Spleen (tissue), 7 donors: ENCODE measurements at regions not wholly inside any gene's neighbourhood (a gene's known extent, or its start where the extent isn't known, plus 50 kb on each side); places are given as distances from the start of the nearest gene placed in this dataset.

ENCODE experiments used
- POLR2A ChIP-seq, 3 donors: fragments of 450-650 bp; IDR thresholded peaks; one replicate each; pipeline ENCODE4 v1.5.1; 2017; ENCODE audit warnings: antibody characterized with exemption in 3 of 3, mild to moderate bottlenecking in 1 of 3
- POLR2AphosphoS5 ChIP-seq, 3 donors: sonication (generic); formaldehyde crosslinking; IDR thresholded peaks; one replicate each; pipeline ENCODE4 v1.5.1; 2017; ENCODE audit warnings: antibody characterized with exemption in 3 of 3
- TF ChIP-seq, protein P1 (sequence below), 11 experiments: fragments of 200-600 bp in 7 of 11; fragments of 450-650 bp in 4 of 11; sonication (generic) in 4 of 11; IDR thresholded peaks in 8 of 11; conservative IDR thresholded peaks in 3 of 11; 1 replicate in 7 of 11; 2 replicates in 4 of 11; pipeline versions ENCODE4 v1.4.0 to v1.8.0; 2016 to 2021; ENCODE audit warnings: antibody characterized with exemption in 11 of 11, inconsistent platforms in 4 of 11, mild to moderate bottlenecking in 1 of 11
- donor health status: DM: no; HTN: no; CAD: no; lungs with moderate emphysema.
- donor health status: DM: no; HTN: no; CAD: no.
- donor health status: DM: no; HTN: no; CAD: no.

DNA sequence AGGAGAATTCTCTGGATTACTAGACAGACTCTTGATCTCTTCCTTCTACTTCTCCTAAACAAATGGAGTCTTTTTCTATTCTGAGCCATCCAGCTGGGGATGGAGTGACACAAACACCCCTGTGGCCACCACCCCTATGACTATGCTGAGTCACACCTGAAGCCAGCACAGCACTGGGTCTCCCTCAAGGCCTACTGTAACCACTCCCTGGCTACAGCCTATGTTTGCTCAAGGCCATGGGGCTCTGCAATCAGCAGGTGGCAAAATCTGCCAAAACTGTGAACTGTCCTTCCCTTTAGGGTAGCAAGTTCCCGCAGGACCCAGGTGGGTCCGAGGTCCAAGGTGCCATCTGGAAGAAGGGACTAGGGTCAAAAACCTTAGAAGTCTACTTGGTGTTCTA, 132.3 kb downstream of the TINAG start:
- TF ChIP-seq POLR2A (IDR thresholded peaks at IDR 0.05): no peak
- TF ChIP-seq, protein P1, sequence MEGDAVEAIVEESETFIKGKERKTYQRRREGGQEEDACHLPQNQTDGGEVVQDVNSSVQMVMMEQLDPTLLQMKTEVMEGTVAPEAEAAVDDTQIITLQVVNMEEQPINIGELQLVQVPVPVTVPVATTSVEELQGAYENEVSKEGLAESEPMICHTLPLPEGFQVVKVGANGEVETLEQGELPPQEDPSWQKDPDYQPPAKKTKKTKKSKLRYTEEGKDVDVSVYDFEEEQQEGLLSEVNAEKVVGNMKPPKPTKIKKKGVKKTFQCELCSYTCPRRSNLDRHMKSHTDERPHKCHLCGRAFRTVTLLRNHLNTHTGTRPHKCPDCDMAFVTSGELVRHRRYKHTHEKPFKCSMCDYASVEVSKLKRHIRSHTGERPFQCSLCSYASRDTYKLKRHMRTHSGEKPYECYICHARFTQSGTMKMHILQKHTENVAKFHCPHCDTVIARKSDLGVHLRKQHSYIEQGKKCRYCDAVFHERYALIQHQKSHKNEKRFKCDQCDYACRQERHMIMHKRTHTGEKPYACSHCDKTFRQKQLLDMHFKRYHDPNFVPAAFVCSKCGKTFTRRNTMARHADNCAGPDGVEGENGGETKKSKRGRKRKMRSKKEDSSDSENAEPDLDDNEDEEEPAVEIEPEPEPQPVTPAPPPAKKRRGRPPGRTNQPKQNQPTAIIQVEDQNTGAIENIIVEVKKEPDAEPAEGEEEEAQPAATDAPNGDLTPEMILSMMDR (IDR thresholded peaks at IDR 0.05 in 8 of 11, conservative IDR thresholded peaks at IDR 0.05 in 3 of 11): no peak
- TF ChIP-seq POLR2AphosphoS5 (IDR thresholded peaks at IDR 0.05): no peak
